ENCODE measurements at regions not wholly inside any gene's neighbourhood (a gene's known extent, or its start where the extent isn't known, plus 50 kb on each side); places are given as distances from the start of the nearest gene placed in this dataset.

DNA sequence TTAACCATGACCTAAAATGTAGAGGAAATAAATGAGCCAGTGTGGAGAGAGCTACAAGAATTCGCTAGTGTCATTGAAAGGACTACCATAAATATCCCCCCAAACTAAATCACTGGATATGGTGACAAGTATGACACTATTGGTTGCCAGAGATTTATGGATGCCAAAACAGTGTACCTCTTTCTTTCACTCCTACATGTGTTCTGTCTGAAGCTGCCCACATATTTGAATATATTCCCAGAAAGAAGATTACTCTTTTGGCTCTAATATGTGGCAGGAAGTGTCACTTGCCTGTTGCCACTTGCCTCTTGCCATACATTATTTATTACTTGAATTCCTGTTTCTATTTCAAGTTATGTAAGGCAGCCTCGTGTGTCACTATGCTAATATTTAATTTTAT is 1573.6 kb downstream of the TECRL start:
- Histone ChIP-seq H3K4me1 (no peaks in the 10 kb centered on the region), H3K27ac (no peak overlapping the region), H3K4me3 (no peak overlapping the region), H3K9me3 (peaks cover 0 to under 1% of the 10 kb centered on the region in 2 donors), H3K36me3 (no peaks in the 10 kb centered on the region), H3K27me3 (no peaks in the 10 kb centered on the region)
- TF ChIP-seq POLR2A (IDR thresholded peaks at IDR 0.05), result no peak
- TF ChIP-seq, protein P1, sequence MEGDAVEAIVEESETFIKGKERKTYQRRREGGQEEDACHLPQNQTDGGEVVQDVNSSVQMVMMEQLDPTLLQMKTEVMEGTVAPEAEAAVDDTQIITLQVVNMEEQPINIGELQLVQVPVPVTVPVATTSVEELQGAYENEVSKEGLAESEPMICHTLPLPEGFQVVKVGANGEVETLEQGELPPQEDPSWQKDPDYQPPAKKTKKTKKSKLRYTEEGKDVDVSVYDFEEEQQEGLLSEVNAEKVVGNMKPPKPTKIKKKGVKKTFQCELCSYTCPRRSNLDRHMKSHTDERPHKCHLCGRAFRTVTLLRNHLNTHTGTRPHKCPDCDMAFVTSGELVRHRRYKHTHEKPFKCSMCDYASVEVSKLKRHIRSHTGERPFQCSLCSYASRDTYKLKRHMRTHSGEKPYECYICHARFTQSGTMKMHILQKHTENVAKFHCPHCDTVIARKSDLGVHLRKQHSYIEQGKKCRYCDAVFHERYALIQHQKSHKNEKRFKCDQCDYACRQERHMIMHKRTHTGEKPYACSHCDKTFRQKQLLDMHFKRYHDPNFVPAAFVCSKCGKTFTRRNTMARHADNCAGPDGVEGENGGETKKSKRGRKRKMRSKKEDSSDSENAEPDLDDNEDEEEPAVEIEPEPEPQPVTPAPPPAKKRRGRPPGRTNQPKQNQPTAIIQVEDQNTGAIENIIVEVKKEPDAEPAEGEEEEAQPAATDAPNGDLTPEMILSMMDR (IDR thresholded peaks at IDR 0.05), result no peak
- intact Hi-C loops (cut with DNase I; ENCODE audit: low total_unique reads), result no loop called here
- DNase-seq, result no peak

DNA sequence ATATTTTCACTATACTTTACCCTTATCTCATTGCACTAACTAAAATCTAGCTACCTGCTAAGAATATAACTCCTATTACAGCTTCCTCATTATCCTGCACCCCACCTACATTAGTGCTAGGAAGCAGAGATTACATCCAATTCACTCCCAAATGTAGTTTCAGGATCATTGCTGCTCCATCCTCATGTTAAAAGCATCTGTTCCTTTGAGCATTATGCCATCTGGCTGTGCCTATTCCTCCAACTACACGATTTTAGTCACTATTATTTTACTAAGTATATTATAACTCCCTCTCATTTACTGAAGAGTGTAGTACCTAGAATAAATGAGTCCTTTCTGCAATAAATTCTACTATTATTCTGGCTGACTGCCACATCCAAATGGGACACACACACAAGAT is 1586.9 kb downstream of the TECRL start:
- intact Hi-C loops (cut with DNase I; ENCODE audit: low total_unique reads), result no loop called here
- Histone ChIP-seq H3K27me3 (no peaks in the 10 kb centered on the region), H3K9me3 (no peaks in the 10 kb centered on the region), H3K36me3 (no peaks in the 10 kb centered on the region), H3K4me1 (no peaks in the 10 kb centered on the region), H3K4me3 (no peak overlapping the region), H3K27ac (no peak overlapping the region)
- no peak for DNase-seq
- TF ChIP-seq, protein P1 (IDR thresholded peaks at IDR 0.05), result no peak
- TF ChIP-seq POLR2A (IDR thresholded peaks at IDR 0.05), result no peak

DNA sequence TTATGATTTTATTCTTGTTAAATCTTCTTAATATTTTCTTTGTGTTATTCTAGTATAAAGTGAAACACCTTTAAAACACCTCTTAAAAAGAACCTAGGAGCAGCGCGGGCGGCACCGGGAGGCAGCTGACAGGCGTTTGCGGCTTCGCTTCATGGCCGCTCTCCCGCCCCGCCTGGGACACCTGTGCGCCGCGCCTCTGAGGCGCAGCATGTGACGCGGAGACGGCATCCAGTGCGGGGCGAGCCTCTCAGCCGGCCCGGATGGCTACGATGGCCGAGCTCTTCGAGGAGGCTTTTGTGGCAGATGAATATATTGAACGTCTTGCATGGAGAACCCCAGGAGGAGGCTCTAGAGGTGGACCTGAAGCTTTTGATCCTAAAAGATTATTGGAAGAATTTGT is 1592.7 kb downstream of the TECRL start:
- no peaks in the 10 kb centered on the region for H3K36me3 ChIP-seq
- no peaks in the 10 kb centered on the region for H3K4me1 ChIP-seq
- no peak for TF ChIP-seq POLR2A (IDR thresholded peaks at IDR 0.05)
- TF ChIP-seq, protein P1 (IDR thresholded peaks at IDR 0.05), result no peak
- H3K27ac ChIP-seq, result no peak overlapping the region
- no peak overlapping the region for H3K4me3 ChIP-seq
- no peaks in the 10 kb centered on the region for H3K27me3 ChIP-seq
- H3K9me3 ChIP-seq, result no peaks in the 10 kb centered on the region
- DNase-seq, result no peak
- intact Hi-C loops (cut with DNase I; ENCODE audit: low total_unique reads), result no loop called here

DNA sequence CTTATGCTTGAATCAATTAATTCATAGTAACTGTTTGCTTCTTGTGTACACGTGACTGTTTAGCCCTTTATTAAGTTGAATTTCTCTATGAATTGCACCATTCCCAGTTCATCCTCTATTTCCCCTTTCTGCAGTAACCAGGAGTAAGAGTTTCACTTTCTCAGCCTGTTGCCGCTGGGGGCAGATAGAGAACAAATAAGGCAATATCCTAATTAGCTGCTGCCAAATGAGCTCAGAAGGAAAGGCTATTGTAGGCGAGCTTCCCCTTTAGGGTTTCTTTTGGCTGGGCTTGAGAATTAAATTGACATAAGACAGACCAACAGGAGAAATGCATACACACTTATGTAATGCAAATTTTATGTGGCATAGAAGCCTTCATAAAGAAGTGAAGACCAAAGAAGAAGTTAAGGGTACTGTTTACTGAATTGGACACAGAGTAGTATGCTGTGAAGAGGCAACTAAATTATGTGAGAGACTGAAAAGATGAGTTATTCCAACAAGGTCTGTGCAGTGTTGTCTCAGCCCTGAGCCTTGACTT is 1594.7 kb downstream of the TECRL start:
- Histone ChIP-seq H3K27me3 (no peaks in the 10 kb centered on the region), H3K4me3 (no peak overlapping the region), H3K9me3 (no peaks in the 10 kb centered on the region), H3K4me1 (no peaks in the 10 kb centered on the region), H3K36me3 (no peaks in the 10 kb centered on the region), H3K27ac (no peak overlapping the region)
- TF ChIP-seq, protein P1 (IDR thresholded peaks at IDR 0.05), result no peak
- TF ChIP-seq POLR2A (IDR thresholded peaks at IDR 0.05), result no peak
- no peak for DNase-seq
- intact Hi-C loops (cut with DNase I; ENCODE audit: low total_unique reads), result no loop called here

DNA sequence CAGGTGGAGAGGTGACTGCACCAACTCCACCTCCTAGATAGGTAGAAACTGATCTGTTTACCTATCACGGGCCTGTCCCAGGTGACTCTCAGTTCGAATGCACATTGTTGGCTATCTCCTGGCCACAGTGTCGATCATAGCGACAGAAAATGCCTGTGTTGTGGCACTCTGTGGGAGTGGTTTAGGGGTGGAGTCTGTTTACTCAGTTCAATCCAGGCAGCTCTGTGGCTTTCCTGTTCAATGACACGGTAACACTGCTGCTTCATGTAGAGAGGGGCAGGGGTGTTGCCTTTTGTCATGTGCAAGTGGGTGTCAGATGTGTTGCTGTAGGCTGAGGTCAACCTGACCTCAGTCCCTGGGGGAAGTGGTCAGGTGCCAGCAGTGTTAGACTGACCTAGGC is 1602.4 kb downstream of the TECRL start:
- H3K4me1 ChIP-seq, result no peaks in the 10 kb centered on the region
- TF ChIP-seq, protein P1 (IDR thresholded peaks at IDR 0.05), result no peak
- no peak for TF ChIP-seq POLR2A (IDR thresholded peaks at IDR 0.05)
- H3K36me3 ChIP-seq, result no peaks in the 10 kb centered on the region
- H3K27me3 ChIP-seq, result no peaks in the 10 kb centered on the region
- no peaks in the 10 kb centered on the region for H3K9me3 ChIP-seq
- DNase-seq, result no peak
- H3K4me3 ChIP-seq, result no peak overlapping the region
- H3K27ac ChIP-seq, result no peak overlapping the region
- intact Hi-C loops (cut with DNase I; ENCODE audit: low total_unique reads), result no loop called here

Data from uterus (tissue), 3 donors.